Body of pancreas (tissue), 4 donors: ENCODE measurements at regions not wholly inside any gene's neighbourhood (a gene's known extent, or its start where the extent isn't known, plus 50 kb on each side); places are given as distances from the start of the nearest gene placed in this dataset.

Experiments used
- ATAC-seq: fragments of 150-250 bp; one replicate; pipeline ENCODE4 v1.9.1; 2016
- DNase-seq, 4 donors: peaks; one replicate each; pipeline ENCODE4 v3.0.0-alpha.2; 2019
- H3K27ac ChIP-seq, 4 donors: fragments of 200-600 bp; sonication (generic); 1 replicate in 3 of 4; 2 replicates in 1 of 4; pipeline versions ENCODE4 v1.5.1 to v1.6.1; 2016 to 2019; ENCODE audit warnings: mild to moderate bottlenecking in 1 of 4, mixed read lengths in 1 of 4, moderate library complexity in 1 of 4
- H3K27me3 ChIP-seq, 2 donors: fragments of 200-600 bp; sonication (generic); one replicate each; pipeline ENCODE4 v1.6.0; 2016; ENCODE audit warnings: mild to moderate bottlenecking in 1 of 2
- H3K36me3 ChIP-seq, 2 donors: fragments of 200-600 bp; sonication (generic); replicated peaks in 1 of 2; 2 replicates each; pipeline ENCODE4 v1.5.1; 2016; ENCODE audit warnings: low read depth in 2 of 2; ENCODE audit not compliant: insufficient read depth in 1 of 2
- H3K4me1 ChIP-seq: fragments of 200-600 bp; sonication (generic); one replicate; pipeline ENCODE4 v1.6.0; 2016
- H3K4me3 ChIP-seq, 2 donors: fragments of 200-600 bp; sonication (generic); 1 replicate in 1 of 2; 2 replicates in 1 of 2; pipeline ENCODE4 v1.5.1; 2016 to 2019
- H3K9me3 ChIP-seq, 3 donors: fragments of 200-600 bp; sonication (generic); 1 replicate in 2 of 3; 2 replicates in 1 of 3; pipeline ENCODE4 v1.5.1; 2016
- POLR2A ChIP-seq, 3 donors: fragments of 450-650 bp; IDR thresholded peaks; one replicate each; pipeline ENCODE4 v1.6.1; 2016; ENCODE audit warnings: antibody characterized with exemption in 3 of 3, mild to moderate bottlenecking in 2 of 3
- WGBS, 2 donors: methylation state at CpG; one replicate each; pipeline ENCODE4 v1.1.5; 2017; 5-methylcytosine and 5-hydroxymethylcytosine counted together
- intact Hi-C: fragments of 100-400 bp; cut with DNase I; formaldehyde crosslinking; loops from one replicate; pipeline ENCODE4 v1.15.1; 2023
- TF ChIP-seq, protein P1 (sequence below), 7 experiments: fragments of 450-650 bp in 4 of 7; fragments of 200-600 bp in 3 of 7; sonication (generic) in 3 of 7; IDR thresholded peaks; one replicate each; pipeline ENCODE4 v1.5.1; 2016 to 2019; ENCODE audit warnings: antibody characterized with exemption in 7 of 7

DNA sequence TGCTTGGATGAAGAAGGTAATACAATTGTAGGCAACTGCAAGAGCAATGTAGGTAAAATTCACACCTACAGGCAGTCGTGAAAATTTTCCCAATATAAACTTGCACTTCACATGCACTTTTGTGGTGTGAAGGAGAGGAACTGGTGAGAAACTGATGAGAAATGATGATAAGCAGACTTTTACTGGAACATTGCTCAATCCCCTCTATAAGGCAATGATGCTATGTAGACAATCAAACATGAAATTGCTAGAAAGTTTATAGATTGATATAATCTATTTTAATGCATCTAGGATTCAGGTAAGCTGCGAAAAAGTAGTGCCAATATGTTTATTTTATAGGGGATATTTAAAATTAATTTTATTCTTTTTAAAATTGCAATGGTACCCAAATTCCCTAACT is 802.2 kb downstream of the KCNT2 start:
- WGBS, 2 donors, result 30 to 46% methylated on average over 2 of the region's 2 CpGs
- intact Hi-C loops, result no loop called here
- Histone ChIP-seq H3K27me3 (no peaks in the 10 kb centered on the region), H3K36me3 (no peaks in the 10 kb centered on the region), H3K4me1 (no peaks in the 10 kb centered on the region), H3K27ac (no peak overlapping the region), H3K4me3 (no peak overlapping the region), H3K9me3 (no peaks in the 10 kb centered on the region)
- no peak for ATAC-seq
- DNase-seq, result no peak
- TF ChIP-seq, protein P1, sequence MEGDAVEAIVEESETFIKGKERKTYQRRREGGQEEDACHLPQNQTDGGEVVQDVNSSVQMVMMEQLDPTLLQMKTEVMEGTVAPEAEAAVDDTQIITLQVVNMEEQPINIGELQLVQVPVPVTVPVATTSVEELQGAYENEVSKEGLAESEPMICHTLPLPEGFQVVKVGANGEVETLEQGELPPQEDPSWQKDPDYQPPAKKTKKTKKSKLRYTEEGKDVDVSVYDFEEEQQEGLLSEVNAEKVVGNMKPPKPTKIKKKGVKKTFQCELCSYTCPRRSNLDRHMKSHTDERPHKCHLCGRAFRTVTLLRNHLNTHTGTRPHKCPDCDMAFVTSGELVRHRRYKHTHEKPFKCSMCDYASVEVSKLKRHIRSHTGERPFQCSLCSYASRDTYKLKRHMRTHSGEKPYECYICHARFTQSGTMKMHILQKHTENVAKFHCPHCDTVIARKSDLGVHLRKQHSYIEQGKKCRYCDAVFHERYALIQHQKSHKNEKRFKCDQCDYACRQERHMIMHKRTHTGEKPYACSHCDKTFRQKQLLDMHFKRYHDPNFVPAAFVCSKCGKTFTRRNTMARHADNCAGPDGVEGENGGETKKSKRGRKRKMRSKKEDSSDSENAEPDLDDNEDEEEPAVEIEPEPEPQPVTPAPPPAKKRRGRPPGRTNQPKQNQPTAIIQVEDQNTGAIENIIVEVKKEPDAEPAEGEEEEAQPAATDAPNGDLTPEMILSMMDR (IDR thresholded peaks at IDR 0.05), result no peak
- no peak for TF ChIP-seq POLR2A (IDR thresholded peaks at IDR 0.05)

DNA sequence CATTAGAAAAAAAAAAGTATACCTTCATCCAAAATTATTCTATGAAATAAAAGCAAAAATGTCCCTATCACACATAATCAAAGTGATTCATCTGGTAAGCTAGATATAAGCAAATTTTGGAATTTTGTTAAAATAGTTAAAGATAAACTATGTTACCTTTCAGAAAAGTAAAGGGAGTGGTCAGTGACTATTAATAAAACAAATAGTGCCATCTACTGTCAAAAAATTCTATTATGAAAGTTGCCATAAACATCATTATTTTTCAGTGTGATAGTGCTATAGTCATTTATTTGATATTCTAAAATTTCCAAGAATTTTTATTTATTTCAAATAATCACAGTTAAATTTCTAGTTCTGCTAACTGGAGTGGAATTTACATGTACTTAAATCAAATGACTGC is 803.7 kb downstream of the KCNT2 start:
- Histone ChIP-seq H3K4me1 (no peaks in the 10 kb centered on the region), H3K27me3 (no peaks in the 10 kb centered on the region), H3K27ac (no peak overlapping the region), H3K36me3 (no peaks in the 10 kb centered on the region), H3K4me3 (no peak overlapping the region), H3K9me3 (no peaks in the 10 kb centered on the region)
- no peak for ATAC-seq
- TF ChIP-seq, protein P1 (IDR thresholded peaks at IDR 0.05), result no peak
- no peak for TF ChIP-seq POLR2A (IDR thresholded peaks at IDR 0.05)
- no peak for DNase-seq
- intact Hi-C loops, result no loop called here

DNA sequence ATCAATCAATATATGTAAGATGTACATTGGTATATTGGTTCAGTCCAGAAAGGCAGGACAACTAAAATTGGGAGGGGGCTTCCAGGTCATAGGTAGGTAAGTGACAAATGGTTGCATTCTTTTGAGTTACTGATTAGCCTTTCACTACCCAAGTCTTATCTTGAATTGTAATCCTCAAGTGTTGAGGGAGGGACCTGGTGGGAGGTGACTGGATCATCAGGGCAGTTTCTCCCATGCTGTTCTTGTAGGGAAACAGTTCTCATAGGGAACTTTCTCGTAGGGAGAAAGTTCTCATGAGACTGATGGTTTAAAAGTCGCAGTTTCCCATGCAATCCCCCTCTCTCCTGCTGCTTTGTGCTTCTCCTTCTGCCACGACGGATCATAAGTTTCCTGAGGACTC is 809.2 kb downstream of the KCNT2 start:
- Histone ChIP-seq H3K27ac (no peak overlapping the region), H3K36me3 (no peaks in the 10 kb centered on the region), H3K9me3 (no peaks in the 10 kb centered on the region), H3K4me1 (no peaks in the 10 kb centered on the region), H3K27me3 (no peaks in the 10 kb centered on the region), H3K4me3 (no peak overlapping the region)
- TF ChIP-seq, protein P1 (IDR thresholded peaks at IDR 0.05), result no peak
- no peak for TF ChIP-seq POLR2A (IDR thresholded peaks at IDR 0.05)
- intact Hi-C loops, result no loop called here
- DNase-seq, result no peak
- no peak for ATAC-seq
- 53 to 56% methylated on average over 4 of the region's 4 CpGs for WGBS, 2 donors

DNA sequence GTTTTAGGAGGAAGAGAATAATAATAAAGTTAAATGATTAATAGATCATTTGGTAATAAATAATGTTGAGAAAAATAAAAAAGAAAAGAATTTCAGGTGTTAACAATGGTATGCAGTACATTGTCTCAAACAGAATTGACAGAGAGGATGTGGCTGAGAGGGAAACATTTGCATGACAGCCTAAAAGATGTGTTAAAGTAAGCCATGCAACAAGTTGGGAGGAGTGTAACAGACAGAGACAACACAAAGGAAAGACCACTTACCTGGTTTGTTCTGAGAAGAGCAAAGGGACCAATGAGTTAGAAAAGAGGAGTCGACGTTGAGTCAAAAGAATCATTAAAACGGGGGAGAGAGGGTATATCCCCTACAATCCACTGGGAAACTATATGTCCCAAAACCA is 814.0 kb downstream of the KCNT2 start:
- WGBS, 2 donors, result 68 to 76% methylated on average over 3 of the region's 3 CpGs
- Histone ChIP-seq H3K4me1 (no peaks in the 10 kb centered on the region), H3K9me3 (peaks cover 0 to 8% (median 0%) of the 10 kb centered on the region in 3 donors), H3K27ac (no peak overlapping the region), H3K36me3 (no peaks in the 10 kb centered on the region), H3K27me3 (no peaks in the 10 kb centered on the region), H3K4me3 (no peak overlapping the region)
- TF ChIP-seq, protein P1 (IDR thresholded peaks at IDR 0.05), result no peak
- TF ChIP-seq POLR2A (IDR thresholded peaks at IDR 0.05), result no peak
- DNase-seq, result no peak
- ATAC-seq, result no peak
- intact Hi-C loops, result no loop called here

DNA sequence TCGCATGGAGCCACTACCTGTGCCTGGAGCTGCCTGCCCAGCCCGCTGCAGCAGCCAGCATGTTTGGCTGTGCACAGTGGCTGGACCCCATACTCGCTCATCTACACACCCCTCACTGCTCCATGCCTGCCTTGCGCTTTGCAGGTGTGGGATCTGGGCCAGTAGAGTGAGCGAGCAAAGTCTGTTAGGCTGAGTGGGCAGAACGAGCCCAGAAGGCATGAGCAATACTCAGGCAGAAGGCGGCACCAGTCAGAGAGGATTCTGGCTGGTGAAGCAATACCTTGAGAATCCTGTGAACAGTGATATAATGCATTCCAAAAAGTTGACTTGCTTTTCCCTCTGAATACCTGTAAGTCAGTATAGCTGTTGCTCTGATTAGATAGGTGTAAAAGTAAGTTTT is 816.4 kb downstream of the KCNT2 start:
- H3K9me3 ChIP-seq, result peaks cover 0 to 8% (median 0%) of the 10 kb centered on the region in 3 donors
- DNase-seq (no peak), ATAC-seq (no peak)
- H3K4me3 ChIP-seq, result no peak overlapping the region
- H3K27me3 ChIP-seq, result no peaks in the 10 kb centered on the region
- intact Hi-C loops, result no loop called here
- no peak overlapping the region for H3K27ac ChIP-seq
- H3K36me3 ChIP-seq, result no peaks in the 10 kb centered on the region
- H3K4me1 ChIP-seq, result no peaks in the 10 kb centered on the region
- 72 to 78% methylated on average over 6 to 7 of the region's 7 CpGs for WGBS, 2 donors
- no peak for TF ChIP-seq POLR2A (IDR thresholded peaks at IDR 0.05)
- TF ChIP-seq, protein P1 (IDR thresholded peaks at IDR 0.05), result no peak
